ENCODE measurements at regions not wholly inside any gene's neighbourhood (a gene's known extent, or its start where the extent isn't known, plus 50 kb on each side); places are given as distances from the start of the nearest gene placed in this dataset.

- ATAC-seq (no peak), FAIRE-seq (no peak), DNase-seq (ENCODE audit: low read depth, low spot score) (no peak)
- Histone ChIP-seq H3K27ac (ENCODE audit: control insufficient read depth, insufficient read depth) (no peak overlapping the region), H3K79me2 (ENCODE audit: control insufficient read depth, insufficient read depth, low read length) (no peaks in the 10 kb centered on the region), H2AFZ (ENCODE audit: control insufficient read depth, low read depth, low read length) (no peak overlapping the region), H4K20me1 (ENCODE audit: control insufficient read depth, insufficient read depth) (no peaks in the 10 kb centered on the region), H3K9ac (ENCODE audit: control insufficient read depth, insufficient read depth, low read length) (no peak overlapping the region), H3K36me3 (ENCODE audit: control insufficient read depth in 2 of 2, insufficient read depth in 2 of 2, low read length in 1 of 2) (no peaks in the 10 kb centered on the region), H3K27me3 (replicated peaks in 1 of 2; ENCODE audit: control insufficient read depth in 2 of 2, insufficient read depth in 2 of 2, low read length in 1 of 2) (peaks cover 0 to 4% of the 10 kb centered on the region in 2 experiments; a peak in 2 of 4 replicates), H3K4me3 (no peak overlapping the region), H3K4me2 (ENCODE audit: control insufficient read depth, insufficient read depth) (no peak overlapping the region), H3K9me3 (replicated peaks; ENCODE audit: control insufficient read depth, insufficient read depth, low read length) (no peaks in the 10 kb centered on the region), H3K4me1 (ENCODE audit: control insufficient read depth, insufficient read depth, low read length) (no peaks in the 10 kb centered on the region; the same call in 1 of the 2 replicates)
- ChIA-PET RAD21 (ENCODE audit: unreplicated experiment) (interaction anchor here (1.1 kb wide), 1 partner anchor 236 kb away, joined by 7 read pairs; no protein-coding TSS in a partner anchor), SMC1A (ENCODE audit: uncharacterized antibody, unreplicated experiment) (interaction anchor here (0.9 kb wide), 1 partner anchor 131 kb away, joined by 4 read pairs; no protein-coding TSS in a partner anchor), CTCF (interaction anchor here (1.0 to 4.5 kb wide), 3 partner anchors 167 to 236 kb away, joined by 3 to 73 read pairs (median 3); no protein-coding TSS in a partner anchor), POLR2A (interaction anchor here (0.8 kb wide), 1 partner anchor 11 kb away, joined by 3 read pairs; no protein-coding TSS in a partner anchor)
- in situ Hi-C loops (cut with MboI) = loop anchor here (5.0 kb wide), 1 partner anchor 234 kb away; no protein-coding TSS in a partner anchor
- 60% methylated on average over 24 of the region's 24 CpGs for whole genome bisulfite sequencing (ENCODE audit: insufficient coverage, insufficient replicate concordance, low lambda C conversion rate, missing lambda C conversion rate)
- no TSS peak for BruUV-seq (replicated peaks)
- TF ChIP-seq HDAC6 (IDR thresholded peaks at IDR 0.05; ENCODE audit: unreplicated experiment) = no peak
- TF ChIP-seq EED (IDR thresholded peaks at IDR 0.05; ENCODE audit: low read depth) = no peak
- no peak for TF ChIP-seq PKNOX1 (IDR thresholded peaks at IDR 0.05)
- no peak for TF ChIP-seq CBX5 (IDR thresholded peaks at IDR 0.05; ENCODE audit: low read depth)
- TF ChIP-seq BCL3 (IDR thresholded peaks at IDR 0.05; ENCODE audit: borderline replicate concordance, insufficient read depth, low read depth, low read length, poor library complexity, severe bottlenecking) = no peak
- TF ChIP-seq WRNIP1 (IDR thresholded peaks at IDR 0.05; ENCODE audit: borderline replicate concordance, low read depth, low read length) = no peak
- TF ChIP-seq MTA3 (IDR thresholded peaks at IDR 0.05; ENCODE audit: borderline replicate concordance, low read length) = no peak
- intact Hi-C loops (cut with micrococcal nuclease; ENCODE audit: unreplicated experiment) = no loop called here
Measured at GRCh38 chr13:112638157-112638750, 50.3 kb upstream of the TUBGCP3 start.

Data from GM12878 (cell line).